ENCODE measurements at regions not wholly inside any gene's neighbourhood (a gene's known extent, or its start where the extent isn't known, plus 50 kb on each side); places are given as distances from the start of the nearest gene placed in this dataset.

DNA sequence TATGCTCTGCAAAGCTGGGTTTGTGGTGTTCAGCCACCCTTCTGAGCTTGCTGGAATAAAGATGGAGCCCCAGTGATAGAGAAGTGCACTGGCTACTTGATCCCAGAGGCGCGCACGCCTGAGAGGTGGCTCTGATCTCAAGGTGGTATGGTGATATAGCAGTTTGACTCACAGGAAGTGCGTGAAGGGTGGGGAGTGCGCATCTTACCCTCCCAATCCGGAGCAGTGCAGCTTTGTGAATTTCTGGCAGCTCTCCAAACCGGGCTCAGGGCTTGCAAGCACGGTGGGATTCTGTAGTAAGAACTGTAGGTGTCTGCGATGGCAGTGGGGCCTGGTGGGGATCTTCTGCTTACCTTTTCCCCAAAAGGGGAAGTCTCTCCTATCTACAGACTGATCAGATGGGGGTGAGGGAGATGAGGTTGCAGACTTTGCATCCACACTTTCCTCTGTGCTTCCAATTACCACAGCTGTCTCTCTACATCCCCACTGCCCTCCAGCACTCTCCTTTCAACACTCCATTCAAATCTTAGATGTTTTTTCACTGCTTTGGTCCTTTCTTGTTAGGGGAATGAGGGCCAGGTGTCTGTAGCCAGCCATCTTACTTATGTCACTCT, 197.4 kb upstream of the SLC38A2 start:
- TF ChIP-seq ZNF384 (IDR thresholded peaks at IDR 0.05) (no peak), BHLHE40 (IDR thresholded peaks at IDR 0.05; ENCODE audit: borderline replicate concordance) (no peak), FOXM1 (IDR thresholded peaks at IDR 0.05; ENCODE audit: borderline replicate concordance) (no peak), SP1 (IDR thresholded peaks at IDR 0.05) (no peak), NFRKB (IDR thresholded peaks at IDR 0.05) (no peak), TARDBP (IDR thresholded peaks at IDR 0.05) (no peak), HDGF (IDR thresholded peaks at IDR 0.05; ENCODE audit: borderline replicate concordance) (no peak), ELF4 (IDR thresholded peaks at IDR 0.05) (no peak)

Data from HEK293T (cell line).